Left ventricle myocardium inferior (tissue), 1 donor: ENCODE measurements at regions not wholly inside any gene's neighbourhood (a gene's known extent, or its start where the extent isn't known, plus 50 kb on each side); places are given as distances from the start of the nearest gene placed in this dataset.

Experiments used
- DNase-seq: peaks from one replicate; pipeline ENCODE4 v3.0.0-alpha.2; 2020
- H3K27ac ChIP-seq: fragments of 200-600 bp; replicated peaks from 2 replicates; pipeline ENCODE4 v1.8.0; 2021
- H3K27me3 ChIP-seq: fragments of 200-600 bp; 2 replicates; pipeline ENCODE4 v1.8.0; 2021; ENCODE audit warnings: low read depth
- H3K36me3 ChIP-seq: fragments of 200-600 bp; 2 replicates; pipeline ENCODE4 v1.8.0; 2021
- H3K4me1 ChIP-seq: fragments of 200-600 bp; 2 replicates; pipeline ENCODE4 v1.8.0; 2021
- H3K4me3 ChIP-seq: fragments of 200-600 bp; 2 replicates; pipeline ENCODE4 v1.8.0; 2021; ENCODE audit warnings: mild to moderate bottlenecking, moderate library complexity
- H3K9me3 ChIP-seq: fragments of 200-600 bp; replicated peaks from 2 replicates; pipeline ENCODE4 v1.8.0; 2021
- intact Hi-C: fragments of 100-400 bp; cut with micrococcal nuclease; formaldehyde crosslinking; loops from one replicate; pipeline ENCODE4 v1.11.0; 2022
- TF ChIP-seq, protein P1 (sequence below): fragments of 200-600 bp; IDR thresholded peaks from 2 replicates; pipeline ENCODE4 v1.8.0; 2021; ENCODE audit warnings: antibody characterized with exemption, mild to moderate bottlenecking, borderline replicate concordance
- donor health status: DM: no; HTN: yes; CAD: no; lungs with severe emphysema.

DNA sequence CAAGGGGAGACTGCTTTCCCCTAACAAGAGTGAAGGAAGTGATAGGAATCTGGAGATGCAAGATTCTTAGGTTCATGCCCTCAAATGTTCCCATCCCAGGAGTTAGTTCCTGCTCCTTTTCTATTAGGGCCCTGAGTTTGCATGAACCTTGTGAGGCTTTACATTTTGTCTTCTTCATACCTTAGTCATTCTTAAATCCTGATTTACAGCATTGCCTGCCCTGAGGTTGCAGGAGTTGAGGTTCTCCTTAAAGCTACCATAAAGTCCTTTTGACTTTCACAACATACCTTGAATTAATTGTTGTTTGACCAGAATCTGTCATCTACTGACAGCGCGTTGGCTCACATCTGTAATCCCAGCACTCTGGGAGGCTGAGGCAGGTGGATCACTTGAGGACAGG is 151.5 kb upstream of the ABCA1 start:
- no peak for DNase-seq
- intact Hi-C loops = no loop called here
- H3K9me3 ChIP-seq = no peaks in the 10 kb centered on the region
- no peaks in the 10 kb centered on the region for H3K27me3 ChIP-seq
- no peaks in the 10 kb centered on the region for H3K4me1 ChIP-seq
- TF ChIP-seq, protein P1, sequence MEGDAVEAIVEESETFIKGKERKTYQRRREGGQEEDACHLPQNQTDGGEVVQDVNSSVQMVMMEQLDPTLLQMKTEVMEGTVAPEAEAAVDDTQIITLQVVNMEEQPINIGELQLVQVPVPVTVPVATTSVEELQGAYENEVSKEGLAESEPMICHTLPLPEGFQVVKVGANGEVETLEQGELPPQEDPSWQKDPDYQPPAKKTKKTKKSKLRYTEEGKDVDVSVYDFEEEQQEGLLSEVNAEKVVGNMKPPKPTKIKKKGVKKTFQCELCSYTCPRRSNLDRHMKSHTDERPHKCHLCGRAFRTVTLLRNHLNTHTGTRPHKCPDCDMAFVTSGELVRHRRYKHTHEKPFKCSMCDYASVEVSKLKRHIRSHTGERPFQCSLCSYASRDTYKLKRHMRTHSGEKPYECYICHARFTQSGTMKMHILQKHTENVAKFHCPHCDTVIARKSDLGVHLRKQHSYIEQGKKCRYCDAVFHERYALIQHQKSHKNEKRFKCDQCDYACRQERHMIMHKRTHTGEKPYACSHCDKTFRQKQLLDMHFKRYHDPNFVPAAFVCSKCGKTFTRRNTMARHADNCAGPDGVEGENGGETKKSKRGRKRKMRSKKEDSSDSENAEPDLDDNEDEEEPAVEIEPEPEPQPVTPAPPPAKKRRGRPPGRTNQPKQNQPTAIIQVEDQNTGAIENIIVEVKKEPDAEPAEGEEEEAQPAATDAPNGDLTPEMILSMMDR = no peak
- no peak overlapping the region for H3K4me3 ChIP-seq
- no peak overlapping the region for H3K27ac ChIP-seq
- H3K36me3 ChIP-seq = no peaks in the 10 kb centered on the region

DNA sequence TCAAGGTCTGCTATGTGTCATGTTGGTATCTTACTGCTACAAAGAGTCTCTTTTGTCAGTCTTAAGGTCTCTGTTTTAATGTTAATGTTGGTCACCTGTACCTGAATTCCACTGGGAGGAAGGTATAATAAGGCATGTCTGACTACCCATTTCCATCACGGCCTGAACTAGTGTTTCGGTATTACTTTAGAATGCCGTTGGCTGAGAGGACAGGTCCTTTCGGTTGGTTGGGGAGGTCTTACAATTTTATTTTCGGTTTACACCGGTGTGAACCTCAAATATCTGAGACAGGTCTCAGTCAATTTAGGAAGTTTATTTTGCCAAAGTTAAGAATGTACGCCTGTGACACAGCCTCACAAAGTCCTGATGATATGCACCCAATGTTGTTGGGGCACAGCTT is 154.9 kb upstream of the ABCA1 start:
- no peak for DNase-seq
- no peak overlapping the region for H3K4me3 ChIP-seq
- peaks cover 5% of the 10 kb centered on the region for H3K9me3 ChIP-seq
- intact Hi-C loops = no loop called here
- TF ChIP-seq, protein P1 = no peak
- H3K27me3 ChIP-seq = no peaks in the 10 kb centered on the region
- H3K36me3 ChIP-seq = no peaks in the 10 kb centered on the region
- H3K4me1 ChIP-seq = no peaks in the 10 kb centered on the region
- H3K27ac ChIP-seq = no peak overlapping the region

DNA sequence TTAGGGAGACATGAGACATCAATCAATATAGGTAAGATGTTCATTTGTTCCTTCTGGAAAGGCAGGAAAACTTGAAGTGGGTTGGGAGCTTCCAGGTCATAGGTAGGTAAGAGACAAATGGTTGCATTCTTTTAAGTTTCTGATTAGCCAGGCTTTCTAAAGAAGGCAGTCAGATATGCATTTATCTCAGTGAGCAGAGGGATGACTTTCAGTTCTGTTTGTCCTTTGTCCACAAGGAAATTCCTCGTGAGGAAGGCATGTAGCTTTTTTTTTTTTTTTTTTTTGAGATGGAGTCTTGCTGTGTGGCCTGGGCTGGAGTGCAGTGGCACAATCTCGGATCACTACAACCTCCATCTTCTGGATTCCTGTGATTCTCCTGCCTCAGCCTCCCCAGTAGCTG is 155.3 kb upstream of the ABCA1 start:
- Histone ChIP-seq H3K4me3 (no peak overlapping the region), H3K27ac (no peak overlapping the region), H3K9me3 (peaks cover 5% of the 10 kb centered on the region), H3K36me3 (no peaks in the 10 kb centered on the region), H3K27me3 (no peaks in the 10 kb centered on the region), H3K4me1 (no peaks in the 10 kb centered on the region)
- intact Hi-C loops = no loop called here
- TF ChIP-seq, protein P1 = no peak
- DNase-seq = no peak

DNA sequence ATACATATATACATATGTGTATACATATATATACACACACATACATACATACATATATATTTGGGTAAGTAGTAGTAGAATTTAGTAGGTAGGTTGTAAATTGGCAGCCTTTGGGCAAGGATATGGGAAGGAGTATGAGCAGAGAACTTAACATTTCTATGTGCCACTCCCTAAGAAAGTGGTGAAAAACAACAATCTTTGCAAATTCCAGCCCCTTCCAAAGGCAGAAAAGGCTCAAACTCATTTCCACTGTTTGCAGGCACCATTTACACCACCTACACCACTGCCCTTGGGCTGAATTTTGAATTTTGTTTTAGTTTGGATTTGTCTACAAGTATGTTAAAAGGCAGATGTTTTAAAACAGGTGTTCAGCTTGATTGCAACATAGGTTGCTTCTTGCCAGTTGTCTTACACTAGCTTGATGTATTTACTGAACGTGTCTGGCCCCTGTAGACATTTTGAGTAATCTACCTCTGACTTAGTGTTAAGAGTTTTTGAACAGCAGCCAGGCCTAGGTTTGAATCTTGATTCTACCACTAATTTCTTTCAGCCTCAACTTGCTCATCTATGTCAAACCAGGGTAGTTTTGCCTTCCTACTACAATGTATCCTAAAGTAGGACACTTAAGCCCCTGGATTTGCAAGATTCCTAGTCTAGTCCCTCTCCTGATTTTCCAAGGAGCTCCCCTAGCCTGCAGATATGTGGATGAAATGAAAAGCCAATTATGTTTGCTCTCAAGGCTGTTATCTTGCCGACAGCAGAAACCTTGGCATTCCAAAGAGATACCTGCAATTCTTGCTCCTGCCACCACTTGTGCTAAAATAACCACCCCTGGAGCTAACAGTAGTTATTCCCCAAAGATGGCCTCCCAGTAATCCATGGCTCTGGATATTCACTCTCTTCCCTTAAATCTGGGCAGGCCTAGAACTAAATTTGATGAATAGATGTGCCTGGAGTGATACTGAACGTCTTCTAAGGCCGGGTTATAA is 156.2 kb upstream of the SLC44A1 start:
- Histone ChIP-seq H3K4me1 (no peaks in the 10 kb centered on the region), H3K27me3 (no peaks in the 10 kb centered on the region), H3K36me3 (no peaks in the 10 kb centered on the region), H3K4me3 (no peak overlapping the region), H3K27ac (no peak overlapping the region), H3K9me3 (peaks cover 5% of the 10 kb centered on the region)
- DNase-seq = no peak
- TF ChIP-seq, protein P1 = no peak
- intact Hi-C loops = no loop called here

DNA sequence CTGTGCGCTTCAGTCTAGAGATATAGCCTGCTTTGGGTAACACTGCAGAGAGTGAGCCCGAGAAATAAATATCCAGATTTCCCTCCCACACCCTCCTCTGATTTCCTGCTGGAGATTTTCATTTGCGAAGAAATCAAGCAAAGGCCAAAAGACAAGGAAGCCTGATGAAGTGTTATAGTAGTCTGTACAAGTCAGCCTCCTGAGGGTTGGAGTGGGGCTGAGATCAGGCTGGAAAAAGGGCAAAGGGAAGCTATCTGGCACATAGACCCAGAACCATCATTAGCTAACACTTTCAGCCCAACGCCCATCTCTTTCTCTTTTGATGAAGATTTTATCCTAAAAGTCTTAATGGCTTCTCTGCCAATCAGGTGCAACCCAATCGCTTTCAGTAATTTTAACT is 154.6 kb upstream of the SLC44A1 start:
- no peaks in the 10 kb centered on the region for H3K27me3 ChIP-seq
- H3K4me3 ChIP-seq = no peak overlapping the region
- intact Hi-C loops = no loop called here
- peaks cover 5% of the 10 kb centered on the region for H3K9me3 ChIP-seq
- no peak for DNase-seq
- H3K27ac ChIP-seq = no peak overlapping the region
- TF ChIP-seq, protein P1 = no peak
- H3K36me3 ChIP-seq = no peaks in the 10 kb centered on the region
- H3K4me1 ChIP-seq = no peaks in the 10 kb centered on the region
